Endometrial microvascular endothelial cells (primary cell): ENCODE measurements at regions not wholly inside any gene's neighbourhood (a gene's known extent, or its start where the extent isn't known, plus 50 kb on each side); places are given as distances from the start of the nearest gene placed in this dataset.
"Not testable (repeated sequence)": the region's sequence is repeated elsewhere in the genome, so short reads cannot be mapped to it uniquely, and the experiment has no call there.

Source experiments
- in situ Hi-C: cut with HindIII; loops from 2 replicates; pipeline ENCODE4 v1.10.0; 2017; ENCODE audit warnings: low sequenced_read_pairs, low pct_unique_long_range_greater_than_20kb; ENCODE audit errors: inconsistent ontology term

GRCh38 chr17:77529328-77529650 lies 388.5 kb downstream of the SEC14L1 start:
- in situ Hi-C loops: no loop called here

DNA sequence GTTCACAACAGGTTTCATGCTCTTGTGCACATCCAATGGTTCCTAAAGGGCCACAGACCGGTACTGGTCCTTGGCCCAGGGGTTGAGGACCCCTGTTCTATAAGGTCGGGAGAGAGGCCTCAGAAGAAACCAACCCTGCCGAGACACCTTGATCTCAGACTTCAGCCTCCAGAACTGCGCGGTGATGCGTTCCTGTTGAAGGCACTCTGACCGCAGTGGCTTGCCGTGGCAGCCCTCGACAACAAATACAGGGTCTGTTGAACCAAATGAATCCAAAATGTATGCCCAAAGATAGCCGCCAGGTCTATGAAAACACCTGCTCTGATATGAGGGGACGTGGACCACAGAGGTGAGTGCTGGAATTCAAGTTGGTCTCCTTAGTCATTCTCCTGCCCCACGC lies 389.8 kb downstream of the SEC14L1 start:
- in situ Hi-C loops: no loop called here

DNA sequence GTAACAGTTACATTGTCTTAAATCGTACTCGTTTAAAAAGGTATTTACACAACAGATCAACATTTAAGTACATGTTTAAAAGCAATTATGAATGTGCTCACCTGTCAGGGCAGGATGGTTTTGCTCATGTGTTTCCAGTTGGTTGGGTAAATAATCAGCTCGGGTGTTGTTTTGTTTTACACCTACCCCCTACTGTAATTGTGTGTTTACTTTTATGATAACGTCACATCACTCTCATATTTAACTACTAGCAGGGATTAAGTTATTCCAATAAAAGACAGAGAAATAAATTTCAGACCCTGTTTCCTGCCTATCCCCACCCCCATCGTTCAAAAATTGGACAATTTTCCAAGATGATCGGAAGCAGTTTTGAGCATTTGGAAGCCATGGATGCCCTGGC lies 390.2 kb downstream of the SEC14L1 start:
- in situ Hi-C loops: no loop called here

GRCh38 chr17:77531641-77532040 lies 390.9 kb downstream of the SEC14L1 start:
- in situ Hi-C loops: no loop called here

DNA sequence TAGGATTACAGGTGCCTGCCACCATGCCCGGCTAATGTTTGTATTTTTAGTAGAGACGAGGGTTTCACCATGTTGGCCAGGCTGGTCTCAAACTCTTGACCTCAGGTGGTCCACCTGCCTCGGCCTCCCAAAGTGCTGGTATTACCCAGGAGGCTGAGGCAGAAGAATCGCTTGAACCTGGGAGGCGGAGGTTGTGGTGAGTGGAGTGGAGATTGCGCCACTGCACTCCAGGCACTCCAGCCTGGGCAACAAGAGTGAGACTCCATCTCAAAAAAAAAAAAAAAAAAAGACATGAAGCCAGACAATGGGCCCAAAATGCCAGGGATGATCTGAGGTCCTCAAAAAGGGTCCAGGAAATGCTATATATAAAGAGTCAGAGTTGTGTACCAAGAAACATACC lies 392.9 kb downstream of the SEC14L1 start:
- in situ Hi-C loops: not testable (repeated sequence)

- in situ Hi-C loops: no loop called here
Observed at GRCh38 chr17:77534137-77534536, 393.4 kb downstream of the SEC14L1 start.

- in situ Hi-C loops: no loop called here
Observed at GRCh38 chr17:77535435-77535834, 394.7 kb downstream of the SEC14L1 start.

GRCh38 chr17:77535892-77536291 lies 395.1 kb downstream of the SEC14L1 start:
- in situ Hi-C loops: no loop called here

- in situ Hi-C loops: no loop called here
Observed at GRCh38 chr17:77537566-77537965, 396.8 kb downstream of the SEC14L1 start.

- in situ Hi-C loops: no loop called here
Observed at GRCh38 chr17:77540531-77540930, 399.8 kb downstream of the SEC14L1 start.

DNA sequence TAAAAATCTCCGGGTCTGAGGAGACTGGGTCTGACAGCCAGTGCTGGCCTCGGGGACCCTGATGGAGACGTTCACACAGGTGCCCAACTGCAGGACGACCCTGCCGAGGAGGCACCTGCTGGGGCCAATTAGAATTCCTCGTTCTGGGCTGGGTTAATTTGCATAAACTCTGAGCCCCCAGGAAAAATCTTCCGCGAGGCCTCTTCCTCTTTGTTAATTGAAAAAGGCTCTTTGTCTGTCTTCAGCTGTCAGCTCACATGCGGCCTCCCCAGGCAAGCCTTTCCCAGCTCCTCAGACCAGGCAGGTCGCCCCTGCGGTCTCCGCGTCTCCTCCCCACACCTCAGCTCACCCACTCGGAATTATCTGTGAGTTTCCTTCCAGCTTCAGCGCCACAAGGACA lies 400.2 kb downstream of the SEC14L1 start:
- in situ Hi-C loops: no loop called here

DNA sequence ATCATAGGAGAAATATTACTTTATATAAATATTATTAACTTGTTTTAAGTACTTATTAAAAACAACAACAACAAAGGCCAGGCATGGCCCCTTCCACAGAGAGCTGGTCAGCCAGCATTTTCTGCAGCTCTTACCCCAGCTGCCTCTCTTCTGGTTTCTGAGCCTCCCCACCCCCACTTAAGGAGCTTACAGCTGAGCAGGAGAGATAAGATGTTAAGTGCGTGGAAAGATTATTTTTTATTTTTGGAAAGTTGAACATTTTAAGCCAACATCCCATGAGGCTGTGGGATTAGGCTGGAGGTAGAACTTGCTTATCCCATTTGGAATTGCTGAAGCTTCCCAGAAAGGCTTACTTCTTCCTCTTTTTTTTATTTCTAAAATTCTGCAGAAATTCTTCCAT lies 401.2 kb downstream of the SEC14L1 start:
- in situ Hi-C loops: no loop called here

GRCh38 chr17:77542551-77543490 lies 402.1 kb downstream of the SEC14L1 start:
- in situ Hi-C loops: no loop called here

DNA sequence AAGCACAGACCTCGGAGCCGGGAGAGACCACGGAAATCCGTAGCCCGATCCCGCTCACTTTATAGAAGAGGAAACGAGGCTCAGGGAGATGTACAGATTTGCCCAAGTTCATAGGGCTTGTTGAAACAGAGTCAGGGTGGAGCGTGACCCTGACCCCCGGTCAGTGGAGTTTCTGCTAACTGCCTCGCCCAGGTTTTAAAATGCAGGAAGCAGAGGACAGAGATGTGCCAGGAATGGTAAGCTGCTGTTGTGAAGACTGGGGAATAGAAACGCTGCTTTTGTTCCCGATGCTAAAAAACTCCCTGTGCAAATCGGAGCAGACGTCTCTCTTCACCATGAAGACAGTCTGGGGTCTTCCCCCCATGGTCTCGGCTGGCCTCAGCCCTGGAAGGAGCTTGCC lies 403.0 kb downstream of the SEC14L1 start:
- in situ Hi-C loops: no loop called here

DNA sequence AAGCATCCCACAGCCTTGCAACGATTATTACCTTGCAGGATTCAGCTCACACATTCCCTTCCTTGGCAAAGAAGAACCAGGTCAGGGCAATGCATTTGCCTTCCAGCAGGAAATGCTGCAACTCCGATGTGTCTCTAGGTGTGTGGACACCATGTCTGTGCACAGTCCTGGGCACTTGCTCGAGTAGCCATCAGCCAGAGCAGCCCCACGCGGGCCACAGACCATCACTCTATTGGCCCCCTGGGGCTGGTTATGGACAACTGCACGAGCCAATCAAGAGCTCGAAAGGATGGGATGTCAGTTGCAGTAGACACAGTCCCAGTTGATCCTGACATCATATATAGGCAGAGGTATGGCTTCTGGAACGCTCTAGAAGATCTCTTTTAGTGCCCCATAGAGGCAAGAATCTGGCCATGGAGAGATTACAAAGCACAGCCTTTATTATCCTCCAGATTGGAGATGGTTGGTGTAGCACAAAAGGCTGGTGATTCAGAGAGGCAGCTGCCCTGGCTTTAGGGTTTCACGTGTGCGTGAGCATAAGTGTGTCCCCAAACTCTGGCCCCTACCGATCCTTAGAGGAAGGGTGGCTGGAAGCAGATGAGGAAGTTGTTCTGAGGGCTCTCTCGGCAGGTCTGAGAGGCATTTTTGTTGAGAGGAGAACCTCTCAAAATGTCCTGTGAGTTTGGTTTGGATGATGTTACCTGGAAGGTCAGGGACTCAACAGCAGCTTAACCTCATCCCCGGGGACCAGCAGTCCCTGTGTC lies 403.8 kb downstream of the SEC14L1 start:
- in situ Hi-C loops: no loop called here

- in situ Hi-C loops: no loop called here
Observed at GRCh38 chr17:77546772-77547241, 406.0 kb downstream of the SEC14L1 start.

DNA sequence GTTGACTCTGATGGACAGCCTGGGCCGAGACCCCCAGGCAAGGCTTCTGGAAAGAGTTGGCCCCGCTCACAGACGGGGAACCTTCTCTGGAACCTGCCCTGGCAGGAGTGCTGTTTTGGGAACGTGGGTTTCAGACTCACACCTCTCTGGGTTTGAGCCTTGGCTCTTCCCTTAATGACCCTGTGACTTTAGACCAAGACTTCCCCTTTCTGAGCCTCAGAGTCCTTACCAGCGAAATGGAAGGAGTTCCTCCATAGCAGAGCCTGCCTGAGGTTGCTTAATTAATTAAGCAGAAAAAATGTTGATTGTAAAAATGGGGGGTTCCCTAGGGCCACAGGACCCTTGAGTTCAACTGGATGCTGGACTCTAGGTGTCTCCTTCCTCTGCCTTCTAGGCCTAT lies 408.2 kb downstream of the SEC14L1 start:
- in situ Hi-C loops: no loop called here

GRCh38 chr17:77549726-77550366 lies 408.7 kb upstream of the TNRC6C start:
- in situ Hi-C loops: no loop called here

DNA sequence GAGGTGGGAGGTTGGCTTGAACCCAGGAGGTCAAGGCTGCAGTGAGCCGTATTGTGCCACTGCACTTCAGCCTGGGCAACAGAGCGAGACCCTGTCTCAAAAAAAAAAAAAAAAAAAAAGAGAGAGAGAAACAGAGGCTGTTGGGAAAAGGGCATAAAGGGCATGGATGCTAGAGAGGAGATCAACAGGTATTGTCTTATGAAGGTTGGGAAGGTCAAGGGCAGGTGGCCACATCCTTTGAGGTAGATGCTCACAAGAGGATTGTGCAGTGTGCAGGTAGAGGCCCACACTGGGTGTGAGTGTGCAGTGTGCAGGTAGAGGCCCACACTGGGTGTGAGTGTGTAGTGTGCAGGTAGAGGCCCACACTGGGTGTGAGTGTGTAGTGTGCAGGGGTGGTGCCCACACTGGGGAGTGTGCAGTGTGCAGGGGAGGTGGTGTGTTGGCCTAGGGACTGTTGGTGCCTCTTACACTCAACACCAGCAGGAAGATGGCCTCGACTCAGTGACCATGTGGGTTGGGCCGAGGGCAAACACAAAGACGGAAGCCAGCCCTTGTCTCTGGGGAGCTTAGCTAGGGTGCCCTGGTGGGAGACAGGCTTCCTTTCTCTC lies 404.9 kb upstream of the TNRC6C start:
- in situ Hi-C loops: no loop called here
